ENCODE measurements at regions not wholly inside any gene's neighbourhood (a gene's known extent, or its start where the extent isn't known, plus 50 kb on each side); places are given as distances from the start of the nearest gene placed in this dataset.
"Not testable (repeated sequence)": the region's sequence is repeated elsewhere in the genome, so short reads cannot be mapped to it uniquely, and the experiment has no call there.

- no peak for TF ChIP-seq CTCF (IDR thresholded peaks at IDR 0.05; ENCODE audit: insufficient read depth, low read depth, low read length, missing control alignments)
- DNase-seq (ENCODE audit: low read depth), result no peak
- H3K4me3 ChIP-seq (ENCODE audit: low read length), result no peak overlapping the region
Observed at GRCh38 chr6:56875961-56876360, 78.9 kb upstream of the BEND6 start.

GRCh38 chr6:56875523-56875922 is 79.4 kb upstream of the BEND6 start:
- DNase-seq (ENCODE audit: low read depth), result no peak
- H3K4me3 ChIP-seq (ENCODE audit: low read length), result no peak overlapping the region
- no peak for TF ChIP-seq CTCF (IDR thresholded peaks at IDR 0.05; ENCODE audit: insufficient read depth, low read depth, low read length, missing control alignments)

- DNase-seq (ENCODE audit: low read depth), result no peak
Observed at GRCh38 chr6:56874328-56874727, 80.6 kb upstream of the BEND6 start.

GRCh38 chr6:56870053-56870452 is 84.9 kb upstream of the BEND6 start:
- not testable (repeated sequence) for DNase-seq (ENCODE audit: low read depth); H3K4me3 ChIP-seq (ENCODE audit: low read length)

More at GRCh38 chr6:56874328-56874727, 80.6 kb upstream of the BEND6 start:
- H3K4me3 ChIP-seq (ENCODE audit: low read length), result no peak overlapping the region
- no peak for TF ChIP-seq CTCF (IDR thresholded peaks at IDR 0.05; ENCODE audit: insufficient read depth, low read depth, low read length, missing control alignments)

- TF ChIP-seq CTCF (IDR thresholded peaks at IDR 0.05; ENCODE audit: insufficient read depth, low read depth, low read length, missing control alignments), result no peak
Observed at GRCh38 chr6:56869346-56869745, 85.6 kb upstream of the BEND6 start.

GRCh38 chr6:56868687-56869086 is 86.2 kb upstream of the BEND6 start:
- TF ChIP-seq CTCF (IDR thresholded peaks at IDR 0.05; ENCODE audit: insufficient read depth, low read depth, low read length, missing control alignments), result no peak
- H3K4me3 ChIP-seq (ENCODE audit: low read length), result no peak overlapping the region
- peak; percentile 76 for DNase-seq (ENCODE audit: low read depth)

More at GRCh38 chr6:56869346-56869745, 85.6 kb upstream of the BEND6 start:
- DNase-seq (ENCODE audit: low read depth), result no peak
- no peak overlapping the region for H3K4me3 ChIP-seq (ENCODE audit: low read length)

- H3K4me3 ChIP-seq (ENCODE audit: low read length), result no peak overlapping the region
- peak; percentile 50 for DNase-seq (ENCODE audit: low read depth)
- no peak for TF ChIP-seq CTCF (IDR thresholded peaks at IDR 0.05; ENCODE audit: insufficient read depth, low read depth, low read length, missing control alignments)
Observed at GRCh38 chr6:56866917-56867522, 87.9 kb upstream of the BEND6 start.
